HS-5 (cell line): ENCODE measurements at regions not wholly inside any gene's neighbourhood (a gene's known extent, or its start where the extent isn't known, plus 50 kb on each side); places are given as distances from the start of the nearest gene placed in this dataset.

ENCODE experiments used
- DNase-seq: peaks from one replicate; pipeline ENCODE4 v3.0.0-alpha.2; 2012; ENCODE audit warnings: low read depth

GRCh38 chr15:57823325-57823882, 116.9 kb downstream of the POLR2M start:
- DNase-seq = no peak

GRCh38 chr15:57824186-57824585, 117.7 kb downstream of the POLR2M start:
- no peak for DNase-seq

GRCh38 chr15:57827021-57827420, 120.5 kb downstream of the POLR2M start:
- DNase-seq = no peak

- DNase-seq = no peak
Measured at GRCh38 chr15:57827971-57828370, 121.5 kb downstream of the POLR2M start.

GRCh38 chr15:57832183-57832582, 125.7 kb downstream of the POLR2M start:
- DNase-seq = no peak

- DNase-seq = no peak
Measured at GRCh38 chr15:57835119-57835518, 128.6 kb downstream of the POLR2M start.

GRCh38 chr15:57849317-57849716, 142.8 kb downstream of the POLR2M start:
- DNase-seq = no peak

- DNase-seq = no peak
Measured at GRCh38 chr15:57854531-57854930, 148.0 kb downstream of the POLR2M start.

- no peak for DNase-seq
Measured at GRCh38 chr15:57857871-57858270, 151.4 kb downstream of the POLR2M start.

GRCh38 chr15:57859130-57859685, 152.7 kb downstream of the POLR2M start:
- DNase-seq = no peak

GRCh38 chr15:57861034-57861638, 154.6 kb downstream of the POLR2M start:
- DNase-seq = peak; percentile 52

GRCh38 chr15:57861815-57862586, 155.5 kb downstream of the POLR2M start:
- peak; percentile 67 for DNase-seq

- DNase-seq = no peak
Measured at GRCh38 chr15:57862761-57863160, 156.2 kb downstream of the POLR2M start.

GRCh38 chr15:57865294-57865693, 158.8 kb downstream of the POLR2M start:
- DNase-seq = no peak

- peak; percentile 23 for DNase-seq
Measured at GRCh38 chr15:57866149-57866736, 159.7 kb downstream of the POLR2M start.

GRCh38 chr15:57867970-57868798, 161.7 kb downstream of the POLR2M start:
- no peak for DNase-seq

GRCh38 chr15:57870667-57871066, 164.2 kb downstream of the POLR2M start:
- no peak for DNase-seq

GRCh38 chr15:57872281-57873030, 165.9 kb downstream of the POLR2M start:
- DNase-seq = no peak

GRCh38 chr15:57873564-57874209, 167.2 kb downstream of the POLR2M start:
- peak; percentile 90 for DNase-seq

- DNase-seq = no peak
Measured at GRCh38 chr15:57875347-57875746, 168.8 kb downstream of the POLR2M start.

GRCh38 chr15:57878573-57878972, 172.1 kb downstream of the POLR2M start:
- DNase-seq = no peak
